GM19023 (cell line): ENCODE measurements at regions not wholly inside any gene's neighbourhood (a gene's known extent, or its start where the extent isn't known, plus 50 kb on each side); places are given as distances from the start of the nearest gene placed in this dataset.
"Not testable (repeated sequence)": the region's sequence is repeated elsewhere in the genome, so short reads cannot be mapped to it uniquely, and the experiment has no call there.

Experiments
- ATAC-seq: cut with Tn5 transposase; IDR thresholded peaks from one replicate; pipeline ENCODE4 v1.9.1; 2021; ENCODE audit warnings: mild to moderate bottlenecking, moderate library complexity; ENCODE audit not compliant: unreplicated experiment

GRCh38 chr6:4677011-4677750 lies 99.0 kb upstream of the CDYL start:
- no peak for ATAC-seq

GRCh38 chr6:4676016-4676415 lies 100.2 kb upstream of the CDYL start:
- no peak for ATAC-seq

GRCh38 chr6:4675121-4675520 lies 101.1 kb upstream of the CDYL start:
- ATAC-seq, result no peak

- no peak for ATAC-seq
These were observed 102.3 kb upstream of the CDYL start for GRCh38 chr6:4673861-4674260.

GRCh38 chr6:4672772-4673171 lies 103.4 kb upstream of the CDYL start:
- no peak for ATAC-seq

GRCh38 chr6:4671587-4672115 lies 104.6 kb upstream of the CDYL start:
- no peak for ATAC-seq

- no peak for ATAC-seq
These were observed 105.3 kb upstream of the CDYL start for GRCh38 chr6:4670824-4671409.

- no peak for ATAC-seq
These were observed 105.9 kb upstream of the CDYL start for GRCh38 chr6:4670290-4670689.

- no peak for ATAC-seq
These were observed 107.7 kb upstream of the CDYL start for GRCh38 chr6:4668271-4669179.

- no peak for ATAC-seq
These were observed 108.6 kb upstream of the CDYL start for GRCh38 chr6:4667591-4667990.

- ATAC-seq, result no peak
These were observed 109.2 kb upstream of the CDYL start for GRCh38 chr6:4666886-4667513.

GRCh38 chr6:4665489-4666417 lies 110.5 kb upstream of the CDYL start:
- ATAC-seq, result no peak

- no peak for ATAC-seq
These were observed 111.3 kb upstream of the CDYL start for GRCh38 chr6:4664911-4665310.

- no peak for ATAC-seq
These were observed 112.0 kb upstream of the CDYL start for GRCh38 chr6:4664117-4664626.

- no peak for ATAC-seq
These were observed 113.3 kb upstream of the CDYL start for GRCh38 chr6:4662886-4663285.

GRCh38 chr6:4661391-4661790 lies 114.8 kb upstream of the CDYL start:
- no peak for ATAC-seq

- ATAC-seq, result no peak
These were observed 115.6 kb upstream of the CDYL start for GRCh38 chr6:4660377-4661321.

- ATAC-seq, result not testable (repeated sequence)
These were observed 116.5 kb upstream of the CDYL start for GRCh38 chr6:4659719-4660118.

- ATAC-seq, result no peak
These were observed 117.7 kb upstream of the CDYL start for GRCh38 chr6:4658486-4658885.
